ENCODE measurements at regions not wholly inside any gene's neighbourhood (a gene's known extent, or its start where the extent isn't known, plus 50 kb on each side); places are given as distances from the start of the nearest gene placed in this dataset.
A peak's percentile ranks its signal among the peaks of the same experiment; 100 is the strongest.

DNA sequence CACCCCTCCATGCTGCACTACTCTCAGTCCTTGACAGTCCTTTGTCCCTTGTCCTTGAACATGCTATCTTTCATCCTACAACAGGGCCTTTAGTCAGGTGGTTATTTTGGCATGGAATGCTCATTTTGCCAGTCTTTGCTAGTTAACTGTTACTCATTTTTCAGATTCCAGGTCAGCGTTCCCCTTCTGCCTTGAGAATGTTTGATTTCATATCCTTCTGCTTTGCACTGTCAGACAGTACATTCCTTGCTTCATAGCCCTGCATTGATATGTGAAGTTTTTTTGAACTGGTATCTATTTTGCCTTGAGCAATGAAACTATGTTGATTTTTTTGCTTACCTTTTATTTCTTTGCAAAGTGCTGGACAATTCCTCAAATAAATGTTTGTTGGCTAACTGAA lies 638.2 kb upstream of the SEMA6A start:
- no peak for DNase-seq (ENCODE audit: low read depth in 4 of 4, low spot score in 2 of 4)

DNA sequence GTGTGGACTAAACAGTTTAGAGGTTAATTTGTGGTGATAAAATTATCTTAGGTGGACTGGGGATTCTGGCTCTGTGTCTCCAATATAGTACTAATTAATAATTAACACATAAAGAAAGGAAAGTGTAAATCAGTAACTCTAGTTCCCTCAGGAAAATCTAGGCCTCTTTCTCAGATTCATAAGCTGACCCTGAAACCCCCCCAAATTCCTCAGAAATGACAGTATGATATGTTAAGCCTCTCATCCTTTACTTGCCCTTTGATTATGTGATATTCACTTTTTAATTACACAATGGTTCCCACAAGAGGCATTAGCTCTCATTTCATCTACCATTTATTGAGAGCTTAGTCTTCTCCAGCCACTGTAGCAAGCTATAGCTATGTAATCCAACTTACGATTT lies 636.2 kb upstream of the SEMA6A start:
- DNase-seq (ENCODE audit: low read depth in 4 of 4, low spot score in 2 of 4): no peak

DNA sequence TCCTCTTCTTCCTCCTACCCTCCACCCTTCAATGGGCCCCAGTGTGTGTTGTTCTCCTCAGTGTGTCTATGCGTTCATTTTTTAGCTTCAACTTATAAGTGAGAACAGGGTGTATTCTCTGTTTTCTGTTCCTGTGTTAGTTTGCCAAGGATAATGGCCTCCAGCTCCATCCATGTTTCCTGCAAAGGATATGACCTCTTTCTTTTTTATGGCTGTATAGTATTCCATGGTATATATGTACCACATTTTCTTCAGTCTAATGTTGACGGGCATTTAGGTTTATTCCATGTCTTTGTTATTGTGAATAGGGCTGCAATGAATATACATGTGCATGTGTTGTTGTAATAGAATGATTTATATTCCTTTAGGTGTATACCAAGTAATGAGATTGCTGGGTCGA lies 634.9 kb upstream of the SEMA6A start:
- DNase-seq (ENCODE audit: low read depth in 4 of 4, low spot score in 2 of 4): no peak

DNA sequence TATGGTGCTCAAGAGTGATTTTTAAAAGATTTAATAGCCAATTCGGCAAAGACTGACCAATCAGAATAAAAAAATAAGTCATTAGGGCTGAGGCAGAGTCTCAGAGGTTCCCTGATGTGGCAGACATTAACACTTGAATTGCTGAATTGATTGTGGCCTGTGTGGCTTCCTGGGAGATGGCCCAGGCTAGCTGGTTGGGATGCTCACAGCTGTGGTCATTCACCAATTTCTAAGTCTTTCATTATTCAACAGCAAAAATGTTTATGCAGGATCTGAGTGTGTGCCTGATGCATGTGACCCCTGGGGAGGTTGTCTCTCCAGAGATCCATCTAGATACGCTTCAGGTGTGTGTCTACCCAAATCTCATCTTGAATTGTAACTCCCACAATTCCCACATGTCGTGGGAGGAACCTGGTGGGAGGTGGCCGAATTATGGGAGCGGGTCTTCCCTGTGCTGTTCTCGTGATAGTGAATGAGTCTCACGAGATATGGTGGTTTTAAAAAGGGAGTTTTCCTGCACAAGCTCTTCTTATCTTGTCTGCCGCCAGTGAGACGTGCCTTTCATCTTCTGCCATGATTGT lies 632.6 kb upstream of the SEMA6A start:
- no peak for DNase-seq (ENCODE audit: low read depth in 4 of 4, low spot score in 2 of 4)

DNA sequence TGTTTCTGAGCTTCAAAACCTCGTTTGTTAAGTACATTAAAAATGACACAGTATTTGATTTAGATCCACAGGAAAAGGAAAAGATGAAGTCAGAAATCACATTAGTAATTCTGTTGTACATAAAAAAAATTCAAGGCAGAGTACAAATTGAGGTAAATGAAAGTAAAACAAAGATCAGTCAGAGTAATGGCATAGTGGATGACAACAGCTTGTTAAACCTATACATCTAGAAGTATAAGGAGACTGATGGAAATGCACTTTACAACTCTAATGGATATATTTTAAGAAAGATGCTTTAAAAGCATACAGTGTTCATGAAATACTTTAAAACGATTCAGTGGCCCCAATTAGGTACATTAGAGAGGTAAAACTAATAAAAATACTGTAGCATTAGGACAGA lies 631.3 kb upstream of the SEMA6A start:
- no peak for DNase-seq (ENCODE audit: low read depth in 4 of 4, low spot score in 2 of 4)

DNA sequence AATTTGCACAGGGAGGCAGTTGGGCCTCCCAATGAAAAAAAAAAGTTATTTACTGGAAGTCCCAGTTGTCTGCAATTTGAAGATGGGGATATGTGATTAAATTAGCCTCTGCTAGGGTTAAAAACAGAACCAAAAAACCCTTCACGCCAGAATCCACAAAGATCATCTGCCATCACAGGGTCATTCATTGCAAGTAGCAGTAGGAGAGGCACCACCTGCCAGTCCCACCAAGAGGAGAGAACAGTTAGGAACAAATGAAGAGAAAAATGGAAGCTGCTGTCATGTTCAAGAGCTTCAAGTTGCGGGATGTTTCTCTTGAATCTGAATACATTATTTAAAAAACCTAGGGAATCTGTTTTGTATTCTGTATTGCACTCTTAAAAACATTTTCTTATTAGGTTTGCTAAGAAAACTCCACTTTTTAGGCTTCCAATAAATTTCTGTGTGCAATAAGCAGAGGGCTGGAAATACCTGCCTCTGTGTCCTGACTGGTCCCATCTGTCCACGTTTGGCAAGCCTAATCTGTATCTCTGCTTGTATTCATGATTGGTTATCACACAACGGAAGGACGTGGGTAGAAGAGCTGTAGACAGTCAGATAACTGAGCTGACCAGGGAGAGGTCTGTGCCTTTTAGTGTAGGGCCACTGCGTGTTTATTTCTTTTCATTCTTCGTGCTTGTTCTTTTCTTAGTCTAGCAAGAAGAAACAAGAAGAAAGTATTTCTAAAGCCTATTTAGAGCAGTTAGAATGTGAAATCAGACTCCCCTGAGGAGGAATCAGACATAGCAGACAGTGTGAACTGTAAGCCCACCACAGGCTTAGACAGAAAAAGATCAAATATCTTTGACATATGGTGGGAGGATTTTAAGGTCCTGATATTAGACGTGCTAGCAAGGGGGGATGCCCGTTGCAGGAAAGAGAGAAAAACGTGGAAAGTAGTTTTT lies 630.6 kb upstream of the SEMA6A start:
- DNase-seq (ENCODE audit: low read depth in 4 of 4, low spot score in 2 of 4): no peak

DNA sequence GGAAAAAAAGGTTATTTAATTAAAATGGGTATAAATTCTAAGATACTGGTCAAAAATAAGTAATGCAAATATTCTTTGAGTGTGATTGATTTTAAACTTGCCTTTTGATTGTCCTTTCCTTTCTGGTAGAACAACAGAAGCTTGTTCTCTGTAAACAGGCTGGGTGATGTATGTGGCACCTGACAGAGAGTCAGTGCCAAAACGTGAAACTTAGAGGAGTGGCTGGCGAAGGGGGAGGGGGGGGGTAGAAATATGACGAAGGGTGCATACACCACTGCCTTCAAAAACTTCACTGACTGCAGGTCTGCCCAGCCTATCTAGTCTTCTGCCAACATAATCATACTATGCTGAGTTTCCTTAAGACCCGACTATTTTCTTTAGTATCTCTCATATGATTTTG lies 629.8 kb upstream of the SEMA6A start:
- DNase-seq (ENCODE audit: low read depth in 4 of 4, low spot score in 2 of 4): no peak

DNA sequence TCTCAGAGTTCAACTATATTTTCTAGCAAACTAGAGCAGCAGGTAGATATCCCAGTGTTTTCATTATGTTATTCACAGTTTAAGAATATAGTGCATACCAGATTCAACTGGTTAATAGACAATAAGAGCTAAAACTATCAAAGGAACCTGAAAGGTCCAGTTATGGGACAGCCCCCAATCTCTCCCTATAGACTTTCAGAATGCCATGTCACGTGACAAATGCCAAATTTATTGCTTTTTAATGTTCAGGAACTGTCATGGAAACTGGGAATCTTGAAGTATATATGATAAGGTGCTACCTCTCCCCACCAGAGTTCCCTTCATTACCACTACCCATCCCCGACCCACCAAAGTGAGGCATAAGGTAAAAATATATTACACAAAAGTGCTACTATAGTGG lies 629.0 kb upstream of the SEMA6A start:
- no peak for DNase-seq (ENCODE audit: low read depth in 4 of 4, low spot score in 2 of 4)

DNA sequence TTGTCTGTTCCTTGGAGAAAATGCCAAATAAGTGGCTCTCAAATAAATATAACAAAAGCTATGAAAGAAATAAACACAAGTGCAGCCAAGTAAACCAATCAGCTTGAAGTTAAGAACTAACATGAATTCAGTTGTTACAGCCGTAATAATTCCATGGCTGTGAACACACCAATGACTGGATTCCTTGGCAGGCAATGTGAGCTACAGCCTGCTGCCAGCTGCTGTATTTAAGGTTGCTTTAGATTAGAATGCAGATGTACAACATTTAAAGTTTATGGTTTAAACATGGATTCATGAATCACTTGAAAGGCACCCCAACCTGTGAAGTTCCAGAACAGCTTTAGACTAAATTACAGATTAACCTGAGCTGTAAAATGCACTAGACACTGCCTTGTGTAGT lies 626.4 kb upstream of the SEMA6A start:
- peak in 1 of 4 donors; percentile 29 for DNase-seq (ENCODE audit: low read depth in 4 of 4, low spot score in 2 of 4)

DNA sequence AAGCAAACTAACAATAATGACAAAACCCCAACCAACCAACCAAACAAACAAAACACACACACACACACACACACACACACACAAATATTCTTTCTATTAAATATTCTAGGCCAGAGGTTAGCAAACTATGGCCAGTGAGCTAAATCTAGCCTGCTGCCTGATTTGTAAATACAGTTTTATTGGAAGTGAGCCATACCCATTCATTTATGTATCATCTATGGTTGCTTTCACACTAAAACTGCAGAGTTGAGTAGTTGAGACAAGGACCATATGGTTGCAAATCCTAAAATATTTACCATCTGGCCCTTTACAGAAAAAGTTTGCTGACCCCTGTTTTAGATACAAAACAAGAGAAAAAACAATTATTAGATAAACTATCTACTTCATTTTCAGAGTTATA lies 620.5 kb upstream of the SEMA6A start:
- no peak for DNase-seq (ENCODE audit: low read depth in 4 of 4, low spot score in 2 of 4)

DNA sequence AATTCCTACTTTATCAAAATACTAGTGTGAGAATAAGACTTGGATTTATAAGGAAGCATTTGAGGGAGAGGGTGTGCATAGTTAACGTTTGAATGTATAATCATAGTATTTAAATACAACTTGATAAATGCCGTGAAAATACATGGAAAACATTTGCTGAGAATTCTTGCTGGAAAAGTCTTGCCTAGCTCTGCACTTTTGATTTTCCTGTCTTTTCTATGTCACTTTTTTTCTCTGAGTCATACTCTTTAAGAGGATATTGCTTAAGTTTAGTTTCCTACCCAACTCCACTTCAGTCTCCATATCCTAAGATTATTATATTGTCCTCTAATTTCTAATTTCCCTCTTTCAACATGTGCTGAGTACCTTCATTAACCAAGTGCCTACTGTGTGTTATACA lies 616.6 kb upstream of the SEMA6A start:
- DNase-seq (ENCODE audit: low read depth in 4 of 4, low spot score in 2 of 4): no peak

DNA sequence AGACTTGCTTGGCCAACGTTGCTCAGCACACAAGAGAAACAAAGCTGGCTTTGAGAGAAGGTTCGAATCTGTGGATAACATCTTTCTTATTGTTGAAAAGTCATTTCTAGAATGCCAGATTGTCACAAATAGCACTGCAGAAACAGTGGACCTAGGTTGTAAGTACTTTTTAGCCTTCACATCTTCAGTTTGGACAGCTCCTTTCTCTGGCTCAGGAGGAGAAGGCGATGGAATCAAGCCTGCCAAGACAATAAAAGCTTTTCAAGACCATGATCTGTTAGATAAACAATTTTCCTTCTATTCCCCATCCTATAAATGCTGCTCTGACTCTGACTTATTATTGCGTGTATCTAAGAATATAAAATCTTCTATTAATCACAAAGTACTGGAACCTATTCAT lies 615.2 kb upstream of the SEMA6A start:
- no peak for DNase-seq (ENCODE audit: low read depth in 4 of 4, low spot score in 2 of 4)

DNA sequence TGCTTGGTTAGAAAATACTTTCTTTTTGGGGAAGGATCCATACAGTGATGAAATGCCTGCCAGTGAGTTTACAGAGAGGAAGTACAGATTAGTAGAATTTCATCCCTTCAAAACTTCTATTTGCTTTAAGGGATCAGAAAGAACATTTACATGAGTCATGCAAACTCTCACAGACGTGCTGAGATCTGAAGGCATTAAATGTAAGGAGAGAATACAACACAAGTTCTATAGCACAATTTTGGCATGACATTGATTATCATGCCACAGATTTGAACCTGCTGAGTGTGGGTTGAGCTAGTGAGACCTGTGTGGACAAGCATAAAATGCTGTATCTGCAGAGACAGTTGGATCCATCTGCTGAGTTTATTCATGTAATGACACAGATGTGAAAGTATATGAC lies 613.6 kb upstream of the SEMA6A start:
- DNase-seq (ENCODE audit: low read depth in 4 of 4, low spot score in 2 of 4): no peak

DNA sequence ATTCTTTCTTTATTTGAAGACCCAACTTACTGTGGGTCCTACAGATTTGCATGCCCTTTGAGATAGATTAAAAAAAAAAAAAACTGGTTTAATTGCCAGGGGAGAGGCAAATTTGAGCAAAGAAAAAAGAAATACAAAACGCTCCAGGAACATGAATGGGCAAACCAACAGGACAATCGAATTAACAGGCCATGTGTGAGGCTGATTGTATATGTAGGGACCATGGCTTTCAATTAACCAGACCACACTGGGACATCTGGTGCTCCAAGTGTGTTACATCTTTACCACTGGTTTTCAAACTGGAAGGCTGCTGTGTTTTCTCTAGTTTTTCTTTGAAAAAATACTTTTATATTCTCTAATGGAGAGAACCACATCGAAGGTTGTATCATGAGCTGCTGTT lies 612.1 kb upstream of the SEMA6A start:
- DNase-seq (ENCODE audit: low read depth in 4 of 4, low spot score in 2 of 4): no peak

DNA sequence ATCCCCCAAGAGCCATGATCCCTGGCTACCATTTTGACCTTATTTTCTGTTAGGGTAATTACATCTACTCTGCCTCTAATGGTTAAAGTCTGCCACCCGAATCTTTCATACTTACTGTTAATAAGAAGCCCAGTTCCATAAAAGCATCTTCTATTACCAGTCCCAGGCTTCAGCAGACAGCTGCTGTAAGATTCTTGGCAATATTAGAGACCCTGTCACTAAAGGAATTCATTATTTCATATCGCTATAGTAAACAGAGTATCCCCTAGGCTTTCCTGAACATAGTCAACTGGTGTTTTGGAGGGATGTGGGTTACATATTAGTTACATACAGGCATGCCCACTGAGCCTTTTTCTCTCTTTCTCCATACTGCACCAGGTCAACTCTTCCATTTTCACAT lies 608.7 kb upstream of the SEMA6A start:
- no peak for DNase-seq (ENCODE audit: low read depth in 4 of 4, low spot score in 2 of 4)

DNA sequence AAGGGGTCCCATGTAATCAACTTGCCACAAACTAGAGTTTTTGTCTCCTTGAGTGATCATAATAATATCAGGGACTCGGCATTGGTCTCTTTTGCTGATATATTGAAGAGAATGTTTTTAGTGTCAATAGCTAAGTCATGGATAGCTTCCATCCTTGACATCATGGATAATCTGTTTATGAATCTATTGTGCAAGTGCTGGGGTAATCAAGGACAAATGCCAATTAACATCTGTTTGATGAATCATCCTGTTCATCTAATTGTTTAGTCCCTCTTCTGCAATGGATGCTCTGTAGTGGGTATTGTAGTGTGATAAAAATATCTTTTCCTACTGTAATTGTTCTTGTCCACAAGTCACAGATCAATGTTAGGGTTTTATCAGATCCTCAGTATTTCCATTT lies 607.5 kb upstream of the SEMA6A start:
- no peak for DNase-seq (ENCODE audit: low read depth in 4 of 4, low spot score in 2 of 4)

DNA sequence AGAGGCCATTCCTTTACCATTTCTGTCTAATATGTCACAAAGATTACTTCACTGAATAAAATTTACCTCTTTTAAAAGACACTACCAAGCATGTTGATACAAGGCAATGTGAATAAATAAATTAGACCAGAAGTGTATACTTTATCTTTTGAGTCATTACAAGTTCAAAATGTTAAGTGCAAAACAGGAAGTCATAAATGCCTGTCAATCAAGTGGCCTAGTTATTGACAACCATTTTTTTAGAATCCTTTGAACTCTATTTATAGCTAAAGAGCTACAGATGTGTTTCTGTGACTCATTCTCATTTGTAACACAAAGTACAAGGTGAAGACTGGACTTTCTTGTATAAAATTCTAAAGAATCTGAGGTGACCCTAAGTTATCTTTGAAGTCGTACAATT lies 602.7 kb upstream of the SEMA6A start:
- no peak for DNase-seq (ENCODE audit: low read depth in 4 of 4, low spot score in 2 of 4)

DNA sequence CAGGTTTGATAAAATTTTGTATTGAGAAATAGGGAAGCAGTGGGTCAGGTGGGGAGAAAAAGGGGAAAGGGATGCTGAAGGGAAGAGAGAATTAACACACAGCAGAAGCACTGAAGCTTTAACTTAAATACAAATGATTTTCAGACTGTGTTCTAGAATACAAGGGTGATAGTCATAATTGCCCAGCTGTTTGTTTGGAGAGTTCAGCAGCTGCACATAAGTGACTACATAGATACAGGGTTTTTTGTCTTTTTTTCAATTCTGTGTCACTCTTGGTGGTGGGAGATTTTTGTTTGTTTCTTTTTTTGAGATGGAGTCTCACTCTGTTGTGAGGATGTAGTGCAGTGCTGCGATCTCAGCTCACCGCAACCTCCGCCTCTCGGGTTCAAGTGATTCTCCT lies 590.4 kb upstream of the SEMA6A start:
- DNase-seq (ENCODE audit: low read depth in 4 of 4, low spot score in 2 of 4): no peak

DNA sequence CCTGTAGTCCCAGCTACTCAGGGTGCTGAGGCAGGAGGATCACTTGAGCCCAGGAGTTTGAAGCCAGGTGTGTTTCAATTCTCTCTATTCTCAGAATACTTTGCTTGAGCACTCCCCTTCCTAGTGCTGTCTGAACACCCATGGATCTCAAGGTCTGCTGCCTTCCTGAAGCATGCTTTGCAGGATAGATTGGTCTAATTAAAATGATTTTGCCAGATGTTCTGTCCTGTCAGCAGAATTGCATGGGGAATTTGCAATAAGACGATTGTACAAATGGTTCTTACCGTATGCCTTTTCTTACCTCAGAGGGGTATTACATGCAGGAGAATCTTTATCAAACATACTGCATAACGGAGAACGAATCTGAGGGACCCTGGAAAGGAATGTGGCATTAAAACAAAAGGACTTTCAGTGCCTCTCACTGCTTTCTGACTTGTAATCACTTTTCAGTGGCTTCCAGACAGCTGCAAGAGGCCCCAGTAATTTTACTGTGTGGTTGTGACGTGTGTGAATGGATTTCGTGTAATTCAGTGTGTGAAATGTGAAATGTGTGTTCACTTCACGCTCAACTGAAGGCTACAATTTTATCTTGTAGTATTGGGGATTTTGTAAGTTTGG lies 587.2 kb upstream of the SEMA6A start:
- DNase-seq (ENCODE audit: low read depth in 4 of 4, low spot score in 2 of 4): peak in 1 of 4 donors; percentile 5

DNA sequence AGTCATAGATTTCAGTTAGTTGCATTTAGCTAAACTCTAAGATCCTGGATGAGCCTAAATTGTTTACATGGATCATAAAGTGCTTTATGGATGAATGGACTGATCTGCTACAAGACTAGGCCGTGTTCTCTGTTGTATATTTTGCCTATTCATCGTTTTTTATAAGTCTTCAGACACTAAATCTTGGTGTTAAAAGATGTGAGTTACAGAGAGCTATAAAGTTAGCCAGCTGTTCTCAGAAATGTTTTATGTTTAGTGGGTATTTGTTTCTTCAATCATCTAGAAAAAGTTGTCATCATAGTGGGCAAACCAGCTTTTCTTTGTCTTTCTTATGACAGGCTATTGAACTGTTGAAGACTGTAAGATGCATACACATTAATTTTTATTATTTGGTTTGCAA lies 585.8 kb upstream of the SEMA6A start:
- peak in 3 of 4 donors; percentile 15 to 31 (median 29) for DNase-seq (ENCODE audit: low read depth in 4 of 4, low spot score in 2 of 4)

DNA sequence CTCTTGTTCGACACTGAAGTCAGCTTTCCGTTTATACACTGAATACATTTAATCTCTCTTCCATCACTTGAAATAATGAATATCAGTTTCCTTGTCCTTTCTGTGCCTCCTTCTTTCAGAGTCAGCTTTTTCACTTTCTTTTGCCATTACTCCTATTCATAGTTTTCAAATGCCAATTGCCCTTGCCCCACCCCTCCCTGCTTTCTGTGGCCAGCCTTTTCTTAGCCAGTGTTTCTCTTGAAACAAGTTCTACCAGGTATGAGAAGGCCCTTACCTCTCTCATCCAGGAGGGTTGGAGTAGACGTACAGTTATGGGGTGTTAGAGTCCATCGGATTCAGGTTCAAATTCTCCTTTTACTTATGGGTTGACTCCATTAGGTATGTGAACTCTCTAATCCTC lies 574.7 kb upstream of the SEMA6A start:
- no peak for DNase-seq (ENCODE audit: low read depth in 4 of 4, low spot score in 2 of 4)

DNA sequence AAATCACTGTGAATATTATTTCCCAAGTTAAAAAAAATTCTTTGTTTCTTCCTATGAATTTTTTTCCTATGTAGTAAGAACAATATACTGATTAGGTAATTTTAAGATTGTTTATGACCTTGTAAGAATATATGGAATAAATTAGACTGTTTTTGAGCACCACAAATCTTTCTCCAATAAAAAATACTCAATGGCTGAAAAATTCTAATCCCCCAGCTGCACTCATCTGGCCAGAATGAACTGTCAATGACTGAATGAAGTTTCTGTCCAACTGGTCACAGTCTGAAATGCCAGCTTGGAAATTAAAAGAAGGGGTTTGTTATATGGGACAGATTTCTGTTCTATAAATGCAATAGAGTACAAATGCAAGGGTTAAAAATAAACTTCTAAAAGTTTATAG lies 569.5 kb upstream of the SEMA6A start:
- no peak for DNase-seq (ENCODE audit: low read depth in 4 of 4, low spot score in 2 of 4)

Data from left renal cortex interstitium (tissue), 4 donors.